NB4 (cell line): ENCODE measurements at regions not wholly inside any gene's neighbourhood (a gene's known extent, or its start where the extent isn't known, plus 50 kb on each side); places are given as distances from the start of the nearest gene placed in this dataset.

Source experiments
- POLR2A ChIP-seq: IDR thresholded peaks from 2 replicates; pipeline ENCODE4 v1.6.1; 2011; ENCODE audit warnings: mild to moderate bottlenecking; ENCODE audit not compliant: insufficient read length; ENCODE audit errors: extremely low read depth
- TF ChIP-seq, protein P1 (sequence below): IDR thresholded peaks from one replicate; pipeline ENCODE4 v1.5.1; 2012; ENCODE audit warnings: low read depth, low read length
- TF ChIP-seq, protein P2 (sequence below): IDR thresholded peaks from 2 replicates; pipeline ENCODE4 v1.6.1; 2011; ENCODE audit warnings: low read depth, low read length

DNA sequence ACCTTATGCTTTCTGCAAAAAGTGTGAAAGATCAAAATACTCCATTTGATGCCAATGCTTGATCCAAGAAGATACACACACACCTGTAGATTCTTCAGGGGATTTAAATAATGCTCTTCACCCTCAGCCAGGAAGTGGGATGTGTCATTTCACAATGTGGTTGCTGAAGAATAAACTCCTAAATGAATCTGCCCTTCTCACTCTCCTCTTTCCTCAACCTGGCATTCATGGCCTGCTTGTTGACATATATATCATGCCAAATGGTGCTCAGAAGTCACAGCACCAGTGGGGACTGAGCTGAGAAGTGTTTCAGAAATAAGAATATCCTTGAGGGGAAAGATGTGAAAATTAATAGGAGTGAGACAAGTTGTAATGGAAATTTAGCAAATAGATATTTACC is 146.6 kb upstream of the ARHGEF26 start:
- TF ChIP-seq POLR2A, result no peak
- TF ChIP-seq, protein P1, sequence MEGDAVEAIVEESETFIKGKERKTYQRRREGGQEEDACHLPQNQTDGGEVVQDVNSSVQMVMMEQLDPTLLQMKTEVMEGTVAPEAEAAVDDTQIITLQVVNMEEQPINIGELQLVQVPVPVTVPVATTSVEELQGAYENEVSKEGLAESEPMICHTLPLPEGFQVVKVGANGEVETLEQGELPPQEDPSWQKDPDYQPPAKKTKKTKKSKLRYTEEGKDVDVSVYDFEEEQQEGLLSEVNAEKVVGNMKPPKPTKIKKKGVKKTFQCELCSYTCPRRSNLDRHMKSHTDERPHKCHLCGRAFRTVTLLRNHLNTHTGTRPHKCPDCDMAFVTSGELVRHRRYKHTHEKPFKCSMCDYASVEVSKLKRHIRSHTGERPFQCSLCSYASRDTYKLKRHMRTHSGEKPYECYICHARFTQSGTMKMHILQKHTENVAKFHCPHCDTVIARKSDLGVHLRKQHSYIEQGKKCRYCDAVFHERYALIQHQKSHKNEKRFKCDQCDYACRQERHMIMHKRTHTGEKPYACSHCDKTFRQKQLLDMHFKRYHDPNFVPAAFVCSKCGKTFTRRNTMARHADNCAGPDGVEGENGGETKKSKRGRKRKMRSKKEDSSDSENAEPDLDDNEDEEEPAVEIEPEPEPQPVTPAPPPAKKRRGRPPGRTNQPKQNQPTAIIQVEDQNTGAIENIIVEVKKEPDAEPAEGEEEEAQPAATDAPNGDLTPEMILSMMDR, result no peak
- TF ChIP-seq, protein P2, sequence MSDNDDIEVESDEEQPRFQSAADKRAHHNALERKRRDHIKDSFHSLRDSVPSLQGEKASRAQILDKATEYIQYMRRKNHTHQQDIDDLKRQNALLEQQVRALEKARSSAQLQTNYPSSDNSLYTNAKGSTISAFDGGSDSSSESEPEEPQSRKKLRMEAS, result no peak
